Mesenchymal stem cell (in vitro differentiated cells and primary cell): ENCODE measurements at regions not wholly inside any gene's neighbourhood (a gene's known extent, or its start where the extent isn't known, plus 50 kb on each side); places are given as distances from the start of the nearest gene placed in this dataset.

Experiments used
- DNase-seq: peaks from one replicate; pipeline ENCODE4 v3.0.0-alpha.2; 2013
- H2AFZ ChIP-seq: one replicate; pipeline ENCODE4 v1.6.1; 2013; ENCODE audit warnings: low read depth, mild to moderate bottlenecking, control low read depth, inconsistent platforms, low read length, moderate library complexity
- H2AK5ac ChIP-seq: 2 replicates; pipeline ENCODE4 v1.6.1; 2013; ENCODE audit warnings: low read length, moderate library complexity, mild to moderate bottlenecking, inconsistent platforms; ENCODE audit not compliant: severe bottlenecking
- H2BK120ac ChIP-seq: one replicate; pipeline ENCODE4 v1.6.1; 2013; ENCODE audit warnings: low read depth, mild to moderate bottlenecking, inconsistent platforms, low read length, moderate library complexity
- H2BK12ac ChIP-seq, 2 experiments: one replicate each; pipeline ENCODE4 v1.6.1; 2013; ENCODE audit warnings: inconsistent platforms in 2 of 2, low read length in 2 of 2, mild to moderate bottlenecking in 2 of 2, moderate library complexity in 2 of 2, control low read depth in 1 of 2
- H2BK15ac ChIP-seq: one replicate; pipeline ENCODE4 v1.6.1; 2013; ENCODE audit warnings: mild to moderate bottlenecking, low read depth, inconsistent platforms; ENCODE audit not compliant: poor library complexity, severe bottlenecking
- H2BK5ac ChIP-seq: 2 replicates; pipeline ENCODE4 v1.6.1; 2013; ENCODE audit warnings: low read depth, mild to moderate bottlenecking, low read length, control low read depth, inconsistent platforms; ENCODE audit not compliant: poor library complexity, severe bottlenecking
- H3K14ac ChIP-seq, 2 experiments: one replicate each; pipeline ENCODE4 v1.6.1; 2013; ENCODE audit warnings: inconsistent platforms in 2 of 2, low read length in 2 of 2, control low read depth in 1 of 2, mild to moderate bottlenecking in 1 of 2, moderate library complexity in 1 of 2
- H3K18ac ChIP-seq, 2 experiments: one replicate each; pipeline ENCODE4 v1.6.1; 2013; ENCODE audit warnings: inconsistent platforms in 2 of 2, low read length in 2 of 2, control low read depth in 1 of 2, low read depth in 1 of 2, mild to moderate bottlenecking in 1 of 2
- H3K23ac ChIP-seq, 2 experiments: one replicate each; pipeline ENCODE4 v1.6.1; 2013; ENCODE audit warnings: inconsistent platforms in 2 of 2, low read length in 2 of 2, mild to moderate bottlenecking in 2 of 2, moderate library complexity in 2 of 2, control low read depth in 1 of 2
- H3K27ac ChIP-seq: 2 replicates; pipeline ENCODE4 v1.5.1; 2013; ENCODE audit warnings: mild to moderate bottlenecking, moderate library complexity, low read length, control low read depth, inconsistent platforms; ENCODE audit not compliant: poor library complexity, severe bottlenecking
- H3K27me3 ChIP-seq, 2 experiments: 2 replicates each; pipeline versions ENCODE4 v1.6.1 to v1.7.0; 2013; ENCODE audit warnings: low read length in 2 of 2, mild to moderate bottlenecking in 2 of 2, moderate library complexity in 2 of 2, control low read depth in 1 of 2, inconsistent platforms in 1 of 2; ENCODE audit not compliant: control insufficient read depth in 1 of 2, insufficient read depth in 1 of 2
- H3K36me3 ChIP-seq, 2 experiments: 2 replicates each; pipeline versions ENCODE4 v1.6.1 to v1.7.0; 2013; ENCODE audit warnings: low read length in 2 of 2, control low read depth in 1 of 2, inconsistent platforms in 1 of 2, low read depth in 1 of 2, mild to moderate bottlenecking in 1 of 2; ENCODE audit not compliant: insufficient read depth in 2 of 2, control insufficient read depth in 1 of 2
- H3K4ac ChIP-seq, 2 experiments: one replicate each; pipeline ENCODE4 v1.6.1; 2013; ENCODE audit warnings: inconsistent platforms in 2 of 2, low read length in 2 of 2, mild to moderate bottlenecking in 2 of 2, moderate library complexity in 2 of 2, control low read depth in 1 of 2, low read depth in 1 of 2
- H3K4me1 ChIP-seq: 2 replicates; pipeline ENCODE4 v1.6.1; 2013; ENCODE audit warnings: low read depth, low read length, control low read depth; ENCODE audit not compliant: control insufficient read depth, insufficient read depth
- H3K4me2 ChIP-seq: 2 replicates; pipeline ENCODE4 v1.6.1; 2013; ENCODE audit warnings: low read length, mild to moderate bottlenecking, inconsistent platforms; ENCODE audit not compliant: poor library complexity, severe bottlenecking
- H3K4me3 ChIP-seq, 2 experiments: 2 replicates each; pipeline versions ENCODE4 v1.5.1 to v1.7.0; 2013; ENCODE audit warnings: low read length in 2 of 2, mild to moderate bottlenecking in 2 of 2, control low read depth in 1 of 2, low read depth in 1 of 2; ENCODE audit not compliant: insufficient read depth in 1 of 2
- H3K79me1 ChIP-seq: replicated peaks from 2 replicates; pipeline ENCODE4 v1.6.1; 2013; ENCODE audit warnings: mild to moderate bottlenecking, control low read depth, low read length, inconsistent platforms; ENCODE audit not compliant: poor library complexity, severe bottlenecking
- H3K9ac ChIP-seq: 2 replicates; pipeline ENCODE4 v1.7.0; 2013; ENCODE audit warnings: mild to moderate bottlenecking, low read length, moderate library complexity
- H3K9me3 ChIP-seq: 2 replicates; pipeline ENCODE4 v1.7.0; 2013; ENCODE audit warnings: mild to moderate bottlenecking, low read length; ENCODE audit not compliant: control insufficient read depth
- H4K8ac ChIP-seq: one replicate; pipeline ENCODE4 v1.6.1; 2013; ENCODE audit warnings: inconsistent platforms, mild to moderate bottlenecking, low read length, moderate library complexity
- H4K91ac ChIP-seq: one replicate; pipeline ENCODE4 v1.6.1; 2013; ENCODE audit warnings: mild to moderate bottlenecking, low read length, inconsistent platforms
- WGBS: methylation state at CpG from one replicate; pipeline ENCODE4 v1.1.7; 2013; ENCODE audit warnings: mixed read lengths; 5-methylcytosine and 5-hydroxymethylcytosine counted together

- Histone ChIP-seq H3K9ac (no peak overlapping the region), H3K4ac (no peak overlapping the region), H4K91ac (no peak overlapping the region), H2AK5ac (no peak overlapping the region), H3K27me3 (peaks cover 0 to 15% of the 10 kb centered on the region in 2 experiments), H3K79me1 (no peaks in the 10 kb centered on the region), H2BK5ac (no peak overlapping the region), H2BK120ac (no peak overlapping the region), H3K23ac (no peak overlapping the region), H3K36me3 (no peaks in the 10 kb centered on the region), H3K9me3 (no peaks in the 10 kb centered on the region), H3K4me3 (no peak overlapping the region), H3K4me2 (no peak overlapping the region), H3K14ac (no peak overlapping the region), H2BK15ac (no peak overlapping the region), H4K8ac (no peak overlapping the region), H3K18ac (no peak overlapping the region), H2AFZ (no peak overlapping the region), H3K4me1 (no peaks in the 10 kb centered on the region), H3K27ac (no peak overlapping the region), H2BK12ac (no peak overlapping the region)
- WGBS: 100% methylated on average over 2 of the region's 3 CpGs
- no peak for DNase-seq
Measured at GRCh38 chr2:107009275-107009674, 123.3 kb upstream of the ST6GAL2 start.

- H3K4me1 ChIP-seq: no peaks in the 10 kb centered on the region
- WGBS: 75% methylated on average over 4 of the region's 5 CpGs
- no peak for DNase-seq
- H2BK12ac ChIP-seq: no peak overlapping the region
- H3K4me2 ChIP-seq: no peak overlapping the region
- H3K9ac ChIP-seq: no peak overlapping the region
- no peak overlapping the region for H2BK120ac ChIP-seq
- H2BK15ac ChIP-seq: no peak overlapping the region
- H4K91ac ChIP-seq: no peak overlapping the region
- no peak overlapping the region for H4K8ac ChIP-seq
- no peak overlapping the region for H2AK5ac ChIP-seq
- no peak overlapping the region for H3K4ac ChIP-seq
- H3K14ac ChIP-seq: no peak overlapping the region
- H3K36me3 ChIP-seq: no peaks in the 10 kb centered on the region
- H3K9me3 ChIP-seq: no peaks in the 10 kb centered on the region
- H2BK5ac ChIP-seq: no peak overlapping the region
- no peak overlapping the region for H3K27ac ChIP-seq
- no peak overlapping the region for H2AFZ ChIP-seq
- H3K27me3 ChIP-seq: peaks cover 0 to 5% of the 10 kb centered on the region in 2 experiments
- H3K79me1 ChIP-seq: no peaks in the 10 kb centered on the region
- no peak overlapping the region for H3K23ac ChIP-seq
- no peak overlapping the region for H3K4me3 ChIP-seq
- H3K18ac ChIP-seq: no peak overlapping the region
Measured at GRCh38 chr2:107012714-107013306, 126.8 kb upstream of the ST6GAL2 start.

- Histone ChIP-seq H3K9ac (no peak overlapping the region), H3K4ac (no peak overlapping the region), H3K9me3 (no peaks in the 10 kb centered on the region), H2BK120ac (no peak overlapping the region), H3K14ac (no peak overlapping the region), H3K4me3 (no peak overlapping the region), H3K36me3 (no peaks in the 10 kb centered on the region), H2BK15ac (no peak overlapping the region), H2AK5ac (no peak overlapping the region), H4K8ac (no peak overlapping the region), H2AFZ (no peak overlapping the region), H2BK12ac (no peak overlapping the region), H3K27ac (no peak overlapping the region), H3K4me2 (no peak overlapping the region), H3K27me3 (peaks cover 0 to 5% of the 10 kb centered on the region in 2 experiments), H3K23ac (no peak overlapping the region), H4K91ac (no peak overlapping the region), H3K18ac (no peak overlapping the region), H3K79me1 (no peaks in the 10 kb centered on the region), H2BK5ac (no peak overlapping the region), H3K4me1 (no peaks in the 10 kb centered on the region)
- no peak for DNase-seq
- WGBS: 93% methylated on average over 2 of the region's 2 CpGs
Measured at GRCh38 chr2:107013884-107014283, 127.9 kb upstream of the ST6GAL2 start.

GRCh38 chr2:107018366-107018765 lies 132.4 kb upstream of the ST6GAL2 start:
- no peak overlapping the region for H2BK5ac ChIP-seq
- H2BK120ac ChIP-seq: no peak overlapping the region
- no peaks in the 10 kb centered on the region for H3K4me1 ChIP-seq
- H3K36me3 ChIP-seq: no peaks in the 10 kb centered on the region
- no peak overlapping the region for H3K9ac ChIP-seq
- no peak overlapping the region for H3K23ac ChIP-seq
- no peak overlapping the region for H3K4me2 ChIP-seq
- no peak overlapping the region for H2BK12ac ChIP-seq
- no peak overlapping the region for H4K8ac ChIP-seq
- no peak overlapping the region for H3K14ac ChIP-seq
- H3K4me3 ChIP-seq: no peak overlapping the region
- no peak overlapping the region for H2AFZ ChIP-seq
- H4K91ac ChIP-seq: no peak overlapping the region
- no peak overlapping the region for H3K4ac ChIP-seq
- DNase-seq: no peak
- no peaks in the 10 kb centered on the region for H3K9me3 ChIP-seq
- no peak overlapping the region for H2AK5ac ChIP-seq
- H3K18ac ChIP-seq: no peak overlapping the region
- H3K27ac ChIP-seq: no peak overlapping the region
- H3K79me1 ChIP-seq: no peaks in the 10 kb centered on the region
- no peaks in the 10 kb centered on the region for H3K27me3 ChIP-seq
- 86% methylated on average over 4 of the region's 4 CpGs for WGBS
- no peak overlapping the region for H2BK15ac ChIP-seq
